K562 (cell line): ENCODE measurements at regions not wholly inside any gene's neighbourhood (a gene's known extent, or its start where the extent isn't known, plus 50 kb on each side); places are given as distances from the start of the nearest gene placed in this dataset.

Experiments used
- ATAC-seq: fragments of 200-7000 bp; cut with Tn5 transposase; 3 replicates; pipeline ENCODE4 v1.9.1; 2020; ENCODE audit warnings: moderate library complexity
- BruUV-seq: library from RNA; stranded (reverse); fragments of 400-500 nt; replicated peaks from 2 replicates; lab custom pipeline; 2021; lab: Mats Ljungman, UMichigan
- CTCF ChIA-PET: fragments of 300-600 bp; formaldehyde crosslinking; extraction: SDS; loops from one replicate; lab custom pipeline; 2021; ENCODE audit warnings: low intra/inter-chr PET ratio; lab: Yijun Ruan, JAX
- POLR2A ChIA-PET: fragments of 300-600, 350-650 bp; sonication (Branson Sonifier 250); formaldehyde crosslinking; extraction: SDS; loops from one replicate; lab custom pipeline; 2021; ENCODE audit warnings: antibody characterized with exemption, inconsistent platforms; lab: Yijun Ruan, JAX
- DNase-seq, 4 experiments: peaks; one replicate each; pipeline versions ENCODE4 v3.0.0 to v3.0.0-alpha.2; 2011 to 2018; ENCODE audit warnings: low spot score in 3 of 4, mixed read lengths in 3 of 4; ENCODE audit errors: extremely low read depth in 1 of 4
- FAIRE-seq: peaks from 2 replicates; lab custom pipeline; 2011; peaks lifted over from hg19 to GRCh38; lab: Jason Lieb, UNC
- H2AFZ ChIP-seq: 2 replicates; pipeline ENCODE4 v1.6.0; 2011; ENCODE audit warnings: low read depth, low read length, control low read depth, inconsistent platforms
- H3K27ac ChIP-seq: fragments of 200-600 bp; 3 replicates; pipeline ENCODE4 v1.8.0; 2011; ENCODE audit warnings: low read depth, mild to moderate bottlenecking, control low read depth, inconsistent platforms, low read length, moderate library complexity, mixed read lengths; ENCODE audit errors: extremely low read depth
- H3K27me3 ChIP-seq, 2 experiments: fragments of 300-600 bp in 1 of 2; 2 replicates in 1 of 2; 3 replicates in 1 of 2; pipeline versions ENCODE4 v1.6.0 to v1.8.0; 2011; ENCODE audit warnings: inconsistent platforms in 2 of 2, low read length in 2 of 2, mild to moderate bottlenecking in 1 of 2, mixed read lengths in 1 of 2, moderate library complexity in 1 of 2; ENCODE audit not compliant: control insufficient read depth in 2 of 2, insufficient read depth in 2 of 2
- H3K36me3 ChIP-seq: fragments of 300-600 bp; 3 replicates; pipeline ENCODE4 v1.8.0; 2011; ENCODE audit warnings: mild to moderate bottlenecking, low read length, inconsistent platforms; ENCODE audit not compliant: control insufficient read depth, insufficient read depth
- H3K4me1 ChIP-seq, 2 experiments: fragments of 200-600 bp in 1 of 2; replicated peaks in 1 of 2; 2 replicates in 1 of 2; 3 replicates in 1 of 2; pipeline versions ENCODE4 v1.5.1 to v1.8.0; 2011; ENCODE audit warnings: inconsistent platforms in 2 of 2, low read length in 2 of 2, mild to moderate bottlenecking in 1 of 2, mixed read lengths in 1 of 2, moderate library complexity in 1 of 2; ENCODE audit not compliant: control insufficient read depth in 2 of 2, insufficient read depth in 2 of 2
- H3K4me2 ChIP-seq: 2 replicates; pipeline ENCODE4 v1.6.1; 2011; ENCODE audit warnings: low read length, control low read depth, inconsistent platforms, mixed read lengths; ENCODE audit not compliant: insufficient read depth
- H3K4me3 ChIP-seq: fragments of 200-600 bp; sonication (generic), shearing (Covaris generic); 2 replicates; pipeline ENCODE4 v1.5.1; 2016; ENCODE audit warnings: control low read depth, inconsistent platforms
- H3K79me2 ChIP-seq: fragments of 200-600 bp; 3 replicates; pipeline ENCODE4 v1.8.0; 2011; ENCODE audit warnings: low read length, inconsistent platforms; ENCODE audit not compliant: control insufficient read depth, insufficient read depth
- H3K9ac ChIP-seq, 2 experiments: 2 replicates each; pipeline versions ENCODE4 v1.6.0 to v1.6.1; 2011; ENCODE audit warnings: low read depth in 2 of 2, low read length in 2 of 2, control low read depth in 1 of 2, inconsistent platforms in 1 of 2, mild to moderate bottlenecking in 1 of 2, mixed read lengths in 1 of 2; ENCODE audit not compliant: insufficient read depth in 1 of 2
- H3K9me1 ChIP-seq: one replicate; pipeline ENCODE4 v1.6.0; 2011; ENCODE audit warnings: inconsistent platforms, mild to moderate bottlenecking, low read length, moderate library complexity; ENCODE audit not compliant: control insufficient read depth, insufficient read depth
- H3K9me3 ChIP-seq: replicated peaks from 2 replicates; pipeline ENCODE4 v1.5.1; 2011; ENCODE audit warnings: low read depth, low read length, inconsistent platforms; ENCODE audit not compliant: control insufficient read depth, insufficient read depth
- H4K20me1 ChIP-seq: replicated peaks from 2 replicates; pipeline ENCODE4 v1.6.1; 2011; ENCODE audit warnings: low read length, inconsistent platforms, mixed read lengths; ENCODE audit not compliant: control insufficient read depth, insufficient read depth
- ASH1L ChIP-seq: fragments of 450-650 bp; IDR thresholded peaks from 2 replicates; pipeline ENCODE4 v1.6.1; 2018; ENCODE audit warnings: borderline replicate concordance, mild to moderate bottlenecking, low read depth; ENCODE audit not compliant: partially characterized antibody
- CEBPB ChIP-seq: fragments of 450-650 bp; IDR thresholded peaks from 2 replicates; pipeline ENCODE4 v1.6.1; 2016; ENCODE audit warnings: missing genetic modification characterization, missing compliant biosample characterization
- DPF2 ChIP-seq: fragments of 450-650 bp; IDR thresholded peaks from 2 replicates; pipeline ENCODE4 v1.6.1; 2016
- HES1 ChIP-seq: fragments of 450-650 bp; IDR thresholded peaks from 2 replicates; pipeline ENCODE4 v1.6.1; 2016; ENCODE audit warnings: low read depth, mild to moderate bottlenecking, moderate library complexity
- IFI16 ChIP-seq: fragments of 250-450 bp; sonication (Bioruptor Pico); IDR thresholded peaks from 2 replicates; pipeline ENCODE4 v2.1.2; 2022; ENCODE audit warnings: mild to moderate bottlenecking, inconsistent platforms
- NFXL1 ChIP-seq: fragments of 450-650 bp; formaldehyde crosslinking; IDR thresholded peaks from 2 replicates; pipeline ENCODE4 v1.4.0; 2021; ENCODE audit warnings: mild to moderate bottlenecking
- PRMT5 ChIP-seq: sonication (generic); formaldehyde crosslinking; IDR thresholded peaks from 2 replicates; pipeline ENCODE4 v1.5.0; 2020; ENCODE audit warnings: missing genetic modification reagents
- SIX5 ChIP-seq, 2 experiments: IDR thresholded peaks; 2 replicates each; pipeline ENCODE4 v1.6.1; 2011; ENCODE audit warnings: low read length in 2 of 2, borderline replicate concordance in 1 of 2, low read depth in 1 of 2, mild to moderate bottlenecking in 1 of 2, moderate library complexity in 1 of 2; ENCODE audit not compliant: insufficient read depth in 1 of 2
- SMARCC2 ChIP-seq: fragments of 450-650 bp; IDR thresholded peaks from 2 replicates; pipeline ENCODE4 v1.6.1; 2017; ENCODE audit warnings: antibody characterized with exemption, moderate library complexity, mild to moderate bottlenecking, low read depth
- SPI1 ChIP-seq: IDR thresholded peaks from 2 replicates; pipeline ENCODE4 v1.6.1; 2011; ENCODE audit warnings: low read depth, low read length, control low read depth, borderline replicate concordance
- WHSC1 ChIP-seq: IDR thresholded peaks from one replicate; pipeline ENCODE4 v1.6.1; 2012; ENCODE audit warnings: low read length, control low read depth, inconsistent platforms
- ZKSCAN1 ChIP-seq: fragments of 150-350 bp; IDR thresholded peaks from 2 replicates; pipeline ENCODE4 v1.6.1; 2016; ENCODE audit warnings: low read depth, low read length
- ZNF12 ChIP-seq: sonication (generic); formaldehyde crosslinking; IDR thresholded peaks from 2 replicates; pipeline ENCODE4 v1.4.0; 2020; ENCODE audit warnings: mild to moderate bottlenecking, missing genetic modification reagents
- ZNF143 ChIP-seq: sonication (generic); formaldehyde crosslinking; IDR thresholded peaks from 2 replicates; pipeline ENCODE4 v1.9.0; 2022; ENCODE audit warnings: mild to moderate bottlenecking, missing genetic modification reagents
- ZNF445 ChIP-seq: fragments of 250-450 bp; sonication (Bioruptor Pico); IDR thresholded peaks from 2 replicates; pipeline ENCODE4 v1.4.0; 2020; ENCODE audit warnings: low read depth, mild to moderate bottlenecking, moderate library complexity
- ZNF584 ChIP-seq: fragments of 200-800 bp; sonication (Bioruptor generic); IDR thresholded peaks from 2 replicates; pipeline ENCODE4 v1.6.1; 2016; ENCODE audit warnings: low read depth, mild to moderate bottlenecking, missing genetic modification characterization, missing compliant biosample characterization
- whole genome bisulfite sequencing: fragments of 100-300 bp; shearing (Covaris generic); methylation state at CpG from one replicate; pipeline ENCODE4 v1.1.6; 2016; ENCODE audit warnings: low coverage, mixed read lengths; ENCODE audit not compliant: insufficient coverage; ENCODE audit errors: missing lambda C conversion rate; 5-methylcytosine and 5-hydroxymethylcytosine counted together
- in situ Hi-C: fragments of 300-500 bp; cut with MboI; formaldehyde crosslinking; loops from 4 replicates; pipeline ENCODE4 v1.15.0; 2018; ENCODE audit warnings: inconsistent platforms, mixed read lengths
- intact Hi-C: fragments of 100-400 bp; cut with micrococcal nuclease; formaldehyde crosslinking; loops from 2 replicates; pipeline ENCODE4 v1.14.2; 2022
- TF ChIP-seq, protein P1 (sequence below): fragments of 250-450 bp; sonication (Bioruptor Pico); IDR thresholded peaks from 2 replicates; pipeline ENCODE4 v1.8.0; 2022; ENCODE audit warnings: moderate library complexity, mild to moderate bottlenecking, inconsistent platforms

- TF ChIP-seq HES1 (no peak), ZKSCAN1 (no peak), CEBPB (tag) (no peak), DPF2 (no peak), NFXL1 (CRISPR knock-in tag) (no peak), ASH1L (no peak), SPI1 (no peak), ZNF584 (CRISPR knock-in tag) (no peak)
Observed at GRCh38 chr16:51816929-51817328, 665.9 kb upstream of the SALL1 start (continued).

DNA sequence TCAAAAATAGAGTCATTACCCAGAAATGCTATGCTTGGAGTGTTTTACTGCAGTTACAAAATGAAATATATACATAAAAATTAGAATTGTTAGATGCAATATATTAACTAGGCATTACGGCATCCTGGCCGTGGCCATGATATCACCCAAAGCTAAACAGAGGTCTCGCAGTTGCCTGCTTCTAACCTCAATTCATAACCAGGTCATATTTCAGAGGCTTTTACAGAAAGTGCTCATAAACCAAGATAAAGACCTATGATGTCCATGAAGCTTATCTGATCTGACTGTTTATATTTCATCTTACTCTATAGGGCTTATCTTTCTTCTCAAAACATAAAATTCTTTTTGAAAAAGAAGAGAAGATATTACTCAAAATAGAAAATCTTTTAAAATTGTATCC lies 664.5 kb upstream of the SALL1 start:
- no peaks in the 10 kb centered on the region for H3K9me1 ChIP-seq
- no peak overlapping the region for H3K4me3 ChIP-seq
- no peak overlapping the region for H3K27ac ChIP-seq
- TF ChIP-seq IFI16 (CRISPR knock-in tag) = no peak
- TF ChIP-seq, protein P1, sequence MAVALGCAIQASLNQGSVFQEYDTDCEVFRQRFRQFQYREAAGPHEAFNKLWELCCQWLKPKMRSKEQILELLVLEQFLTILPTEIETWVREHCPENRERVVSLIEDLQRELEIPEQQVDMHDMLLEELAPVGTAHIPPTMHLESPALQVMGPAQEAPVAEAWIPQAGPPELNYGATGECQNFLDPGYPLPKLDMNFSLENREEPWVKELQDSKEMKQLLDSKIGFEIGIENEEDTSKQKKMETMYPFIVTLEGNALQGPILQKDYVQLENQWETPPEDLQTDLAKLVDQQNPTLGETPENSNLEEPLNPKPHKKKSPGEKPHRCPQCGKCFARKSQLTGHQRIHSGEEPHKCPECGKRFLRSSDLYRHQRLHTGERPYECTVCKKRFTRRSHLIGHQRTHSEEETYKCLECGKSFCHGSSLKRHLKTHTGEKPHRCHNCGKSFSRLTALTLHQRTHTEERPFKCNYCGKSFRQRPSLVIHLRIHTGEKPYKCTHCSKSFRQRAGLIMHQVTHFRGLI = no peak
- TF ChIP-seq ZNF143 = no peak
- no peak for TF ChIP-seq ZNF445 (CRISPR knock-in tag)
- TF ChIP-seq ZNF12 (CRISPR knock-in tag) = no peak
- TF ChIP-seq PRMT5 = no peak
- TF ChIP-seq SMARCC2 = no peak
- TF ChIP-seq WHSC1 = no peak
- no peak for TF ChIP-seq SIX5 (IDR thresholded peaks at IDR 0.05; ENCODE audit: borderline replicate concordance in 1 of 2, insufficient read depth in 1 of 2, low read depth in 1 of 2, low read length in 2 of 2)
- intact Hi-C loops = no loop called here
- no peaks in the 10 kb centered on the region for H4K20me1 ChIP-seq
- DNase-seq (no peak), ATAC-seq (no peak), FAIRE-seq (no peak)
- H3K79me2 ChIP-seq = no peaks in the 10 kb centered on the region
- no TSS peak for BruUV-seq
- no peaks in the 10 kb centered on the region for H3K9me3 ChIP-seq
- in situ Hi-C loops = no loop called here
- WGBS = 0% methylated on average over 3 of the region's 3 CpGs
- H3K4me2 ChIP-seq = no peak overlapping the region
- no peaks in the 10 kb centered on the region for H3K36me3 ChIP-seq
- ChIA-PET POLR2A (no interaction called here), CTCF (interaction anchor here (0.6 kb wide), 1 partner anchor 515 kb away, joined by 3 read pairs; no protein-coding TSS in a partner anchor)
- H3K27me3 ChIP-seq = no peaks in the 10 kb centered on the region
- no peak overlapping the region for H3K9ac ChIP-seq
- H3K4me1 ChIP-seq = no peaks in the 10 kb centered on the region
- no peak overlapping the region for H2AFZ ChIP-seq
